ENCODE measurements at regions not wholly inside any gene's neighbourhood (a gene's known extent, or its start where the extent isn't known, plus 50 kb on each side); places are given as distances from the start of the nearest gene placed in this dataset.

DNA sequence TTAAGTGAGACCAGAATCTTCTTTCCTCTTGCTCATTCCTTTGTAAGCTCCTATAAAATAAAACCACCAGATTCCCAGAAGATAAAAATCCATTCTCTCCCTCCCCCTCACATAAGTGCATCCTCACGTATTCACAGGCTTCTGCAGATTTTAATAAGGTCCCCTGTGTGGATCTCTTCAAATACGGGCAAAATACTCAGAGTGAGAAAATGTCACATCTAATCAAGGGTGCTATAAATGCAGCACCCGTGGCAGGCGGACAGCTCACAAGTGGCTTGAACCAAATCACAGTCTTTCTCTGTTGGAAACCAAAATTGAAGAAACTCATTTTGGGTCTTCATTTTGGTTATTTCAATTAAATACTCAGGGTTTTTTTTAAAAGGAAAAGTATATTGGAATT lies 212.9 kb upstream of the CMC1 start:
- H3K9me1 ChIP-seq (ENCODE audit: control insufficient read depth, extremely low read depth, insufficient read depth, low read length) = no peaks in the 10 kb centered on the region
- H3K4me2 ChIP-seq (ENCODE audit: control insufficient read depth, extremely low read depth, insufficient read depth, low read depth, low read length) = no peak overlapping the region
- H3K4me3 ChIP-seq (ENCODE audit: control insufficient read depth in 2 of 3, extremely low read depth in 1 of 3, insufficient read depth in 2 of 3, low read depth in 1 of 3, low read length in 3 of 3) = no peak overlapping the region
- DNase-seq (ENCODE audit: low read depth, low spot score) (no peak), FAIRE-seq (no peak)
- no peaks in the 10 kb centered on the region for H3K9me3 ChIP-seq (ENCODE audit: control insufficient read depth, low read depth, low read length)
- no peaks in the 10 kb centered on the region for H3K4me1 ChIP-seq (ENCODE audit: control insufficient read depth, extremely low read depth, insufficient read depth, low read length)
- H4K20me1 ChIP-seq (ENCODE audit: control insufficient read depth, extremely low read depth, insufficient read depth, low read length) = no peaks in the 10 kb centered on the region
- no peak overlapping the region for H2AFZ ChIP-seq (ENCODE audit: control insufficient read depth, low read length)
- TF ChIP-seq EZH2 (IDR thresholded peaks at IDR 0.05; ENCODE audit: low read length) = no peak
- TF ChIP-seq, protein P1, sequence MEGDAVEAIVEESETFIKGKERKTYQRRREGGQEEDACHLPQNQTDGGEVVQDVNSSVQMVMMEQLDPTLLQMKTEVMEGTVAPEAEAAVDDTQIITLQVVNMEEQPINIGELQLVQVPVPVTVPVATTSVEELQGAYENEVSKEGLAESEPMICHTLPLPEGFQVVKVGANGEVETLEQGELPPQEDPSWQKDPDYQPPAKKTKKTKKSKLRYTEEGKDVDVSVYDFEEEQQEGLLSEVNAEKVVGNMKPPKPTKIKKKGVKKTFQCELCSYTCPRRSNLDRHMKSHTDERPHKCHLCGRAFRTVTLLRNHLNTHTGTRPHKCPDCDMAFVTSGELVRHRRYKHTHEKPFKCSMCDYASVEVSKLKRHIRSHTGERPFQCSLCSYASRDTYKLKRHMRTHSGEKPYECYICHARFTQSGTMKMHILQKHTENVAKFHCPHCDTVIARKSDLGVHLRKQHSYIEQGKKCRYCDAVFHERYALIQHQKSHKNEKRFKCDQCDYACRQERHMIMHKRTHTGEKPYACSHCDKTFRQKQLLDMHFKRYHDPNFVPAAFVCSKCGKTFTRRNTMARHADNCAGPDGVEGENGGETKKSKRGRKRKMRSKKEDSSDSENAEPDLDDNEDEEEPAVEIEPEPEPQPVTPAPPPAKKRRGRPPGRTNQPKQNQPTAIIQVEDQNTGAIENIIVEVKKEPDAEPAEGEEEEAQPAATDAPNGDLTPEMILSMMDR (optimal IDR thresholded peaks at IDR 0.05 in 1 of 3, IDR thresholded peaks at IDR 0.05 in 1 of 3, conservative IDR thresholded peaks at IDR 0.05 in 1 of 3; ENCODE audit: extremely low read depth in 1 of 3, insufficient read depth in 2 of 3, low read length in 3 of 3) = no peak
- H3K27me3 ChIP-seq (ENCODE audit: control insufficient read depth, extremely low read depth, insufficient read depth, low read length) = no peaks in the 10 kb centered on the region
- dilution Hi-C loops (cut with MboI; ENCODE audit: extremely low pct_ligation_motif_present, low sequenced_read_pairs) = no loop called here
- H3K9ac ChIP-seq (ENCODE audit: control insufficient read depth, extremely low read depth, insufficient read depth, low read length) = no peak overlapping the region
- no peaks in the 10 kb centered on the region for H3K36me3 ChIP-seq (ENCODE audit: control insufficient read depth in 2 of 2, extremely low read depth in 1 of 2, insufficient read depth in 2 of 2, low read length in 2 of 2)
- H3K27ac ChIP-seq (ENCODE audit: control insufficient read depth, insufficient read depth, low read length) = no peak overlapping the region
- H3K79me2 ChIP-seq (ENCODE audit: control insufficient read depth, insufficient read depth, low read length) = no peaks in the 10 kb centered on the region

DNA sequence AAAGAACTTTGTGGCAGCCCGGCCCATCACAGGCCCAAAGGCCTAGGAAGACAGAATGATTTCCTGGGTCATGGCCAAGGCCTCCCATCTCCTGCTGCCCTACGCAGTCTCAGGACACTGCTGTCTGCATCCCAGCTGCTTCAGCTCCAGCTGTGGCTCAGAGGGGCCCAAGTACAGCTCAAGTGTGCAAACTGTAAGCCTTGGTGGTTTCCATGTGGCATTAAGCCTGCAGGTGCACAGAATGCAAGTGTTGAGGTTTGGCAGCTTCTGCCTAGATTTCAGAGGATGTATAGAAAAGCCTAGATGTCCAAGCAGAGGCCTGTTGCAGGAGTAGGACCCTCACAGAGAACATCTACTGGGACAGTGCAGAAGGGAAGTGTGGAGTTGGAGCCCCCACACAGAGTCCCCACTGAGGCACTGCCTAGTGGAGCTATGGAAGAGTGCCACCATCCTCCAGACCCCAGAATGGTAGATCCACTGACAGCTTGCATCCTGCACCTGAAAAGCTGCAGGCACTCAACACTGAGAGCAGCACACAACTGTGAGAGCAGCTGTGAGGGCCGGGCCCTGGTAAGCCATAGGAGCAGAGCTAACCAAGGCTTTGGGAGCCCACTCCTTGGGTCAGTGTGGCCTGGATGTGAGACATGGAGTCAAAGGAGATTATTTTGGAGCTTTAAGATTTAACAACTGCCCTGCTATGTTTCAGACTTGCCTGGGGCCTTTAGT lies 208.2 kb upstream of the CMC1 start:
- no peaks in the 10 kb centered on the region for H3K27me3 ChIP-seq (ENCODE audit: control insufficient read depth, extremely low read depth, insufficient read depth, low read length)
- H3K4me3 ChIP-seq (ENCODE audit: control insufficient read depth in 2 of 3, extremely low read depth in 1 of 3, insufficient read depth in 2 of 3, low read depth in 1 of 3, low read length in 3 of 3) = no peak overlapping the region
- DNase-seq (ENCODE audit: low read depth, low spot score) (no peak), FAIRE-seq (no peak)
- no peak overlapping the region for H3K4me2 ChIP-seq (ENCODE audit: control insufficient read depth, extremely low read depth, insufficient read depth, low read depth, low read length)
- no peak overlapping the region for H3K27ac ChIP-seq (ENCODE audit: control insufficient read depth, insufficient read depth, low read length)
- H3K79me2 ChIP-seq (ENCODE audit: control insufficient read depth, insufficient read depth, low read length) = no peaks in the 10 kb centered on the region
- no peaks in the 10 kb centered on the region for H3K36me3 ChIP-seq (ENCODE audit: control insufficient read depth in 2 of 2, extremely low read depth in 1 of 2, insufficient read depth in 2 of 2, low read length in 2 of 2)
- no peaks in the 10 kb centered on the region for H4K20me1 ChIP-seq (ENCODE audit: control insufficient read depth, extremely low read depth, insufficient read depth, low read length)
- no peaks in the 10 kb centered on the region for H3K9me1 ChIP-seq (ENCODE audit: control insufficient read depth, extremely low read depth, insufficient read depth, low read length)
- no peak overlapping the region for H2AFZ ChIP-seq (ENCODE audit: control insufficient read depth, low read length)
- dilution Hi-C loops (cut with MboI; ENCODE audit: extremely low pct_ligation_motif_present, low sequenced_read_pairs) = no loop called here
- H3K4me1 ChIP-seq (ENCODE audit: control insufficient read depth, extremely low read depth, insufficient read depth, low read length) = no peaks in the 10 kb centered on the region
- no peaks in the 10 kb centered on the region for H3K9me3 ChIP-seq (ENCODE audit: control insufficient read depth, low read depth, low read length)
- no peak overlapping the region for H3K9ac ChIP-seq (ENCODE audit: control insufficient read depth, extremely low read depth, insufficient read depth, low read length)
- TF ChIP-seq, protein P1 (optimal IDR thresholded peaks at IDR 0.05 in 1 of 3, IDR thresholded peaks at IDR 0.05 in 1 of 3, conservative IDR thresholded peaks at IDR 0.05 in 1 of 3; ENCODE audit: extremely low read depth in 1 of 3, insufficient read depth in 2 of 3, low read length in 3 of 3) = no peak
- TF ChIP-seq EZH2 (IDR thresholded peaks at IDR 0.05; ENCODE audit: low read length) = no peak

All from keratinocyte (primary cell).